ENCODE measurements at regions not wholly inside any gene's neighbourhood (a gene's known extent, or its start where the extent isn't known, plus 50 kb on each side); places are given as distances from the start of the nearest gene placed in this dataset.

GRCh38 chr9:105854783-105855724 lies 160.7 kb downstream of the TMEM38B start:
- Mint-ChIP-seq H3K27me3 (ENCODE audit: low read depth) (peaks cover 9% of the 10 kb centered on the region), H3K27ac (no peak overlapping the region), H3K36me3 (ENCODE audit: low read depth) (no peaks in the 10 kb centered on the region), H3K4me1 (ENCODE audit: low read depth) (peaks cover 22% of the 10 kb centered on the region), H3K9me3 (peaks cover 11% of the 10 kb centered on the region), H3K4me3 (no peak overlapping the region)
- no peak for DNase-seq (ENCODE audit: low spot score)

- H3K4me1 Mint-ChIP-seq (ENCODE audit: low read depth) = peaks cover 22% of the 10 kb centered on the region
- H3K27ac Mint-ChIP-seq = no peak overlapping the region
- H3K9me3 Mint-ChIP-seq = peaks cover 11% of the 10 kb centered on the region
- peaks cover 14% of the 10 kb centered on the region for H3K27me3 Mint-ChIP-seq (ENCODE audit: low read depth)
- DNase-seq (ENCODE audit: low spot score) = no peak
- no peaks in the 10 kb centered on the region for H3K36me3 Mint-ChIP-seq (ENCODE audit: low read depth)
- no peak overlapping the region for H3K4me3 Mint-ChIP-seq
Observed at GRCh38 chr9:105855987-105856386, 161.6 kb downstream of the TMEM38B start.

- Mint-ChIP-seq H3K4me1 (ENCODE audit: low read depth) (peaks cover 22% of the 10 kb centered on the region), H3K27ac (peak overlapping the region; percentile 17), H3K36me3 (ENCODE audit: low read depth) (no peaks in the 10 kb centered on the region), H3K4me3 (peak overlapping the region; percentile 17), H3K9me3 (peaks cover 11% of the 10 kb centered on the region), H3K27me3 (ENCODE audit: low read depth) (peaks cover 18% of the 10 kb centered on the region)
- DNase-seq (ENCODE audit: low spot score) = no peak
Observed at GRCh38 chr9:105858006-105858690, 163.8 kb downstream of the TMEM38B start.

- Mint-ChIP-seq H3K27me3 (ENCODE audit: low read depth) (peaks cover 18% of the 10 kb centered on the region), H3K4me3 (peak overlapping the region; percentile 66), H3K36me3 (ENCODE audit: low read depth) (no peaks in the 10 kb centered on the region), H3K27ac (peak overlapping the region; percentile 86), H3K4me1 (ENCODE audit: low read depth) (peaks cover 22% of the 10 kb centered on the region), H3K9me3 (peaks cover 11% of the 10 kb centered on the region)
- DNase-seq (ENCODE audit: low spot score) = no peak
Observed at GRCh38 chr9:105858877-105859276, 164.5 kb downstream of the TMEM38B start.

DNA sequence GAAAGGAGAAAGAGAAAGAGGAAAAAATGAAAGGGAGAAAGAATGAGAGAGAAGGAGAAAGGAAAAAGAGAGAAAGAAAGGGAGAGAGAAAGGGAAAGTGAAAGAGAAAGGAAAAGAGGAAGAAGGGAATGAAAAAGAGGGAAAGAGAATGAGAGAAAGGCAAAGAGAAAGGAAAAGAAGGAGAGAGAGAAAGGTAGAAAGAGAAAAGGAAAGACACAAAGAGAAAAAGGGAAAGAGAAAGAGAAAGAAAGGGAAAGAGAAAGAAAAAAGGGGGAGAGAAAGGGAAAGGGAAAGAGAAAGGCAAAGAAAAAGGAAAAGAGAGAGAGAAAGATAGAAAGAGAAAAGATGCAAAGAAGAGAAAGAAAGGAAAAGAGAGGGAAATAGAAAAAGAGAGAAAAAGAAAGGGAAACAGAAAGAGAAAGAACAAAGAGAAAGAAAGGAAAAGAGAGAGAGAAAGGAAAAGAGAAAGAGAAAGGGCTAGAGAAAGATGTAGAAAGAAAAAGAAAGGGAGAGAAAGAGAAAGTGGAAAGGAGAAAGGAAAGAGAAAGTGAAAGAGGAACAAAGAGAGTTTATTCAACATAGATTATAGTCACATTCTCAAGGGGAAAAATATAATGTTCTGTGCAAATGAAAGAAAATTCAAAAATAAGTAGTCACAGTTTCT lies 165.2 kb downstream of the TMEM38B start:
- Mint-ChIP-seq H3K27me3 (ENCODE audit: low read depth) (peaks cover 18% of the 10 kb centered on the region), H3K9me3 (peaks cover 11% of the 10 kb centered on the region), H3K36me3 (ENCODE audit: low read depth) (no peaks in the 10 kb centered on the region), H3K4me3 (peak overlapping the region; percentile 66), H3K4me1 (ENCODE audit: low read depth) (peaks cover 22% of the 10 kb centered on the region), H3K27ac (peak overlapping the region; percentile 86)
- DNase-seq (ENCODE audit: low spot score) = no peak

DNA sequence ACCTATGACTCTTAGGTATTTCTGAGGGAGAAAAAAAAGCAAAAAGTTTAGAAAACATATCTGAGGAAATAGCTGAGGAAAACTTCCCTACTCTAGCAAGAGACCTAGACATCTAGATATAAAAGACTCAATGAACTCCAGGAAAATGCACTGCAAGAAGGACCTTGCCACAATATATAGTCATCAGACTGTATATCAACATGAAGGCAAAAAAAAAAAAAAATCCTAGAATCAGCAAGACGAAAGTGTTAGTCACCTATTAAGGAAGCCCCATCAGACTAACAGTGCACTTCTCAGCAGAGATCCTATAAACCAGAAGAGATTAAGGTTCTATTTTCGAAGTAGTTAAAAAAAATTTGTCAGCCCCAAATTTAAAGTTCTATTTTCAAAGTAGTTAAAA lies 166.2 kb downstream of the TMEM38B start:
- H3K27me3 Mint-ChIP-seq (ENCODE audit: low read depth) = peaks cover 18% of the 10 kb centered on the region
- no peak for DNase-seq (ENCODE audit: low spot score)
- no peak overlapping the region for H3K27ac Mint-ChIP-seq
- H3K9me3 Mint-ChIP-seq = peaks cover 11% of the 10 kb centered on the region
- H3K36me3 Mint-ChIP-seq (ENCODE audit: low read depth) = no peaks in the 10 kb centered on the region
- peaks cover 22% of the 10 kb centered on the region for H3K4me1 Mint-ChIP-seq (ENCODE audit: low read depth)
- H3K4me3 Mint-ChIP-seq = no peak overlapping the region

DNA sequence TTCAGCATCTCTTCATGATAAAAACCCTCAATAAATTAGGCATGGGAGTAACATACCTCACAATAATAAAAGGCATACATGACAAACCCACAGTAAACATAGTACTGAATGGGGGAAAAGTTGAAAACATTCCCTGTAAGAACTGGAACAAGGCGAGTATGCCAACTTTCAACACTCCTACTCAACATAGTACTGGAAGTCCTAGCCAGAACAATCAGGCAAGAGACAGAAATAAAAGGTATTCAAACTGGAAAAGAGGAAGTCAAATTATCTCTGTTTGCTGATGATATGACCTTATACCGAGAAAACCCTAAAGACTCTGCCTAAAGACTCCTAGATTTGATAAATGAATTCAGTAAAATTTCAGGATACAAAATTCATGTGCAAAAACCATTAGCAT lies 167.6 kb downstream of the TMEM38B start:
- DNase-seq (ENCODE audit: low spot score) = no peak
- no peak overlapping the region for H3K4me3 Mint-ChIP-seq
- peaks cover 18% of the 10 kb centered on the region for H3K27me3 Mint-ChIP-seq (ENCODE audit: low read depth)
- no peak overlapping the region for H3K27ac Mint-ChIP-seq
- H3K36me3 Mint-ChIP-seq (ENCODE audit: low read depth) = no peaks in the 10 kb centered on the region
- H3K9me3 Mint-ChIP-seq = peaks cover 11% of the 10 kb centered on the region
- peaks cover 22% of the 10 kb centered on the region for H3K4me1 Mint-ChIP-seq (ENCODE audit: low read depth)

DNA sequence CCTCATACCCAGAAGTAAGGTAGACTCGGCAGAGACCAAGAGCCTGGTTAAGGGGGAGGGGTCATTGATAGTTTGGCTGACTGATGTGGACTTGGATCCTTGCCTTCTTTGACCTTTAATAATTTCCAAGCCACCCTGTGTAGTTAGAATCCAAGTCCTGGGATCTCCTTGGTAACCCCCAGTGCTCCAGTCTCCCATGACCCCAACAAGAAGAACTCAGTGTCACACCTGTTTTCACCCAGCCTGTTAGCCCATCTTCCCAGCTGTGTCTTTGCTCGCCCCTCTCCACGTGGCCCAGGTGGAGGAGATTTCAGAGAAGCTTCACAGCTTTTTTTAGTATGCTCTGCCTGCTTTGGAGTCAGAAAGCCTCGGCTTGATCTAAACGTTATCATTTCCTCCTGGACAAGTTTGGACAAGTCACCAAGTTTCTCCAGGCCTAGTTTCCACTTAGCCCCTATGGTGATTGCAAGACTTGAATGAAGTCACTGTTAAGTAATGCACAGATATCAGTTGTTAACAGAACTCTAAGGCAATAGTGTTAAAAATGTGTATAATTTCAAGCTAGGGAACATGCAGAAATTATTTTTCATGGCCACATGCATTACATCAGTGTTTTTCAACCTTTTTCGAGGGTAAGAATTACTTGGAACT lies 170.0 kb downstream of the TMEM38B start:
- peaks cover 6% of the 10 kb centered on the region for H3K4me1 Mint-ChIP-seq (ENCODE audit: low read depth)
- no peak overlapping the region for H3K27ac Mint-ChIP-seq
- H3K4me3 Mint-ChIP-seq = no peak overlapping the region
- no peaks in the 10 kb centered on the region for H3K36me3 Mint-ChIP-seq (ENCODE audit: low read depth)
- H3K9me3 Mint-ChIP-seq = peaks cover 5% of the 10 kb centered on the region
- no peak for DNase-seq (ENCODE audit: low spot score)
- H3K27me3 Mint-ChIP-seq (ENCODE audit: low read depth) = peaks cover 20% of the 10 kb centered on the region

GRCh38 chr9:105865285-105865684 lies 170.9 kb downstream of the TMEM38B start:
- Mint-ChIP-seq H3K9me3 (no peaks in the 10 kb centered on the region), H3K27me3 (ENCODE audit: low read depth) (peaks cover 15% of the 10 kb centered on the region), H3K27ac (no peak overlapping the region), H3K4me3 (no peak overlapping the region), H3K36me3 (ENCODE audit: low read depth) (no peaks in the 10 kb centered on the region), H3K4me1 (ENCODE audit: low read depth) (no peaks in the 10 kb centered on the region)
- DNase-seq (ENCODE audit: low spot score) = no peak

DNA sequence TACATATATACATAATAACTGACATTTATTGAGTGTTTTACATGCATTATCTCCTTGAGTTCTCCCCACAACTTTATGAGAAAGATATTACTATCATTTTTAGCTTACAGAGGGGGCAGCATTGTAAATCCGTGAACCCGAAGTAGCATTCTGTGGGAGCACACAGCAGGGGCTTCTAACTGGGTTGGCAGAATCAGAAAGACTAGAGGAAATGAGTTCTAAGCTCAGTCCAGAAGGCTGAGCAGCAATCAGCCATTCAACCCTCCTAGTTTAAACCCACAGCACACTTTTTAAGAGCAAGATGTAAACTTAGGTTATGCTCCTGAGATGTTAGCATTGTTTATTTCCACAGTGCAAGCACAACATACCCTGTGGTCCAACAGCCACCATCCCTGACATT lies 177.2 kb downstream of the TMEM38B start:
- Mint-ChIP-seq H3K9me3 (no peaks in the 10 kb centered on the region), H3K4me1 (ENCODE audit: low read depth) (peaks cover 2% of the 10 kb centered on the region), H3K36me3 (ENCODE audit: low read depth) (no peaks in the 10 kb centered on the region), H3K27ac (no peak overlapping the region), H3K4me3 (no peak overlapping the region), H3K27me3 (ENCODE audit: low read depth) (peaks cover 29% of the 10 kb centered on the region)
- no peak for DNase-seq (ENCODE audit: low spot score)

DNA sequence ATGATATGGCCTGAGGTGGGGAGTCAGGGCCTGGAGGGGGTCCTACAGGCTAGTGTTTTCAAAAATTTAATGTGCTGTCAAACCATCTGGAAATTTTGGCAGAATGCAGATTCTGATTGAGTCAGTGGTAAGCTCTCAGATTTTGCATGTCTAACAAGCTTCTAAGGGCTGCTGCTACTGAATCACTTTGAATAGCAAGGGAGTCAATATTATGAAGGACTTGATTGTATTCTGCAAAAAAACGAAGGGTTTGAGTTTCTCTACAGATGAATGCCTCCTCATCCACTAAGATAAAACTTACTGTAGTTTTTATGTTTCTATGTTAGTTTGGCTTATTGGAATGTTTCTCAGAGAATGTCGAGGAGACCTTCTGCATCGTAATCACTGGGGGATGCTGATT lies 179.5 kb downstream of the TMEM38B start:
- H3K4me1 Mint-ChIP-seq (ENCODE audit: low read depth) = peaks cover 6% of the 10 kb centered on the region
- H3K4me3 Mint-ChIP-seq = no peak overlapping the region
- no peak overlapping the region for H3K27ac Mint-ChIP-seq
- no peaks in the 10 kb centered on the region for H3K9me3 Mint-ChIP-seq
- H3K36me3 Mint-ChIP-seq (ENCODE audit: low read depth) = no peaks in the 10 kb centered on the region
- no peak for DNase-seq (ENCODE audit: low spot score)
- H3K27me3 Mint-ChIP-seq (ENCODE audit: low read depth) = peaks cover 36% of the 10 kb centered on the region

DNA sequence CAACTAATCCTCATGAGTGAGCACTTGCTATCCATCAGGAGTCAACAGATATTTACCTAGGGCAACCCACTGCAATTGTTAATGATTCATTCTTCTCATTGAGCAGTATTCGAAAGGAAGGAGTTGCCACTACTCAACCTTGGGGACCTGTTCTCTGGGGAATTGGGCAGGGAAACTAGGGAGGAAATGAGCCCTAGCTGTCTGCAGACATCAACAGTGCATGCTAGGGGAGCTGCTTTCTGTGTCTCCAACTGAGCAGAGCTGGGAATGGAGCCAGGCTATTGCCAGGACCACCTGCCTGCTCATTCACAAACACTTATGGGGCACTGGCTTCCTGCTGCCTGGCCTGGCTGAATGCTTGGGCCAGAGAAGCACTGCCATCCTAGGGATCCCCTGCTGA lies 183.4 kb downstream of the TMEM38B start:
- Mint-ChIP-seq H3K4me1 (ENCODE audit: low read depth) (peaks cover 11% of the 10 kb centered on the region), H3K27ac (no peak overlapping the region), H3K36me3 (ENCODE audit: low read depth) (no peaks in the 10 kb centered on the region), H3K27me3 (ENCODE audit: low read depth) (peaks cover 33% of the 10 kb centered on the region), H3K9me3 (no peaks in the 10 kb centered on the region), H3K4me3 (no peak overlapping the region)
- DNase-seq (ENCODE audit: low spot score) = no peak

- no peak overlapping the region for H3K4me3 Mint-ChIP-seq
- no peaks in the 10 kb centered on the region for H3K9me3 Mint-ChIP-seq
- H3K27me3 Mint-ChIP-seq (ENCODE audit: low read depth) = peaks cover 32% of the 10 kb centered on the region
- no peak overlapping the region for H3K27ac Mint-ChIP-seq
- no peak for DNase-seq (ENCODE audit: low spot score)
- peaks cover 21% of the 10 kb centered on the region for H3K4me1 Mint-ChIP-seq (ENCODE audit: low read depth)
- no peaks in the 10 kb centered on the region for H3K36me3 Mint-ChIP-seq (ENCODE audit: low read depth)
Observed at GRCh38 chr9:105879181-105879580, 184.8 kb downstream of the TMEM38B start.

Measured in T-helper 2 cell treated with Interferon-gamma antibody and Interleukin-4, amounts not matched to agents 5 μg/mL and 100 μg/mL, for 36 hours (primary cell).